ENCODE measurements at regions not wholly inside any gene's neighbourhood (a gene's known extent, or its start where the extent isn't known, plus 50 kb on each side); places are given as distances from the start of the nearest gene placed in this dataset.

GRCh38 chr15:95874637-95875036 is 455.9 kb upstream of the NR2F2 start:
- no peak for TF ChIP-seq ZNF114 (CRISPR knock-in tag; IDR thresholded peaks at IDR 0.05)
- no peak for TF ChIP-seq REST (IDR thresholded peaks at IDR 0.05; ENCODE audit: unreplicated experiment)
- TF ChIP-seq ETS1 (IDR thresholded peaks at IDR 0.05) = no peak
- TF ChIP-seq EZH2 (IDR thresholded peaks at IDR 0.05; ENCODE audit: low read depth, unreplicated experiment) = no peak
- no peak for TF ChIP-seq STAT1 (IDR thresholded peaks at IDR 0.05; ENCODE audit: unreplicated experiment)
- H3K79me2 ChIP-seq (replicated peaks; ENCODE audit: insufficient read depth) = no peaks in the 10 kb centered on the region
- no peaks in the 10 kb centered on the region for H3K9me3 Mint-ChIP-seq
- H3K4me3 Mint-ChIP-seq = no peak overlapping the region
- H3K27me3 Mint-ChIP-seq (ENCODE audit: insufficient read depth, low read depth, poor library complexity) = peaks cover 4% of the 10 kb centered on the region
- H3K27me3 ChIP-seq (ENCODE audit: insufficient read depth) = no peaks in the 10 kb centered on the region
- no peaks in the 10 kb centered on the region for H4K20me1 ChIP-seq (replicated peaks; ENCODE audit: insufficient read depth)
- 0 out of 2 replicates have a peak, but pooled peaks cover 3% of the 10 kb centered on the region for H3K9me2 ChIP-seq (ENCODE audit: insufficient read depth)
- H3K4me2 ChIP-seq = peak overlapping the region; percentile 9; the same call in 1 of the 2 replicates
- H3K27ac Mint-ChIP-seq = peak overlapping the region; percentile 10; the same call in 1 of the 2 replicates
- H2AFZ ChIP-seq = no peak overlapping the region
- H3K4me1 Mint-ChIP-seq = peaks cover 16% of the 10 kb centered on the region
- H3K36me3 Mint-ChIP-seq (ENCODE audit: low read depth) = no peaks in the 10 kb centered on the region
- H3K36me3 ChIP-seq (ENCODE audit: insufficient read depth) = no peaks in the 10 kb centered on the region
- ATAC-seq (no peak), DNase-seq (ENCODE audit: low spot score) (no peak)
- H3F3A ChIP-seq (replicated peaks; ENCODE audit: low read depth) = no peaks in the 10 kb centered on the region
- H3K4me3 ChIP-seq = no peak overlapping the region
- H3K27ac ChIP-seq (ENCODE audit: low read depth) = no peak overlapping the region
- H3K4me1 ChIP-seq (ENCODE audit: insufficient read depth) = peaks cover 18% of the 10 kb centered on the region

GRCh38 chr15:95875121-95875643 is 455.3 kb upstream of the NR2F2 start:
- no peak for DNase-seq (ENCODE audit: low spot score)
- H3K27me3 ChIP-seq (ENCODE audit: insufficient read depth) = no peaks in the 10 kb centered on the region
- H2AFZ ChIP-seq = no peak overlapping the region
- H3K27ac ChIP-seq (ENCODE audit: low read depth) = no peak overlapping the region
- H3K27me3 Mint-ChIP-seq (ENCODE audit: insufficient read depth, low read depth, poor library complexity) = peaks cover 4% of the 10 kb centered on the region
- H3F3A ChIP-seq (replicated peaks; ENCODE audit: low read depth) = no peaks in the 10 kb centered on the region
- H4K20me1 ChIP-seq (replicated peaks; ENCODE audit: insufficient read depth) = no peaks in the 10 kb centered on the region
- H3K4me3 Mint-ChIP-seq = no peak overlapping the region
- H3K36me3 ChIP-seq (ENCODE audit: insufficient read depth) = no peaks in the 10 kb centered on the region
- H3K27ac Mint-ChIP-seq = peak overlapping the region; percentile 10; the same call in 1 of the 2 replicates
- H3K9me3 Mint-ChIP-seq = no peaks in the 10 kb centered on the region
- H3K4me1 Mint-ChIP-seq = peaks cover 18% of the 10 kb centered on the region
- peaks cover 18% of the 10 kb centered on the region for H3K4me1 ChIP-seq (ENCODE audit: insufficient read depth)
- H3K79me2 ChIP-seq (replicated peaks; ENCODE audit: insufficient read depth) = no peaks in the 10 kb centered on the region
- 0 out of 2 replicates have a peak, but pooled peaks cover 3% of the 10 kb centered on the region for H3K9me2 ChIP-seq (ENCODE audit: insufficient read depth)
- ATAC-seq = no peak
- H3K4me2 ChIP-seq = peak overlapping the region; percentile 9; the same call in 1 of the 2 replicates
- H3K4me3 ChIP-seq = no peak overlapping the region
- H3K36me3 Mint-ChIP-seq (ENCODE audit: low read depth) = no peaks in the 10 kb centered on the region
- TF ChIP-seq ZNF331 (CRISPR knock-in tag; IDR thresholded peaks at IDR 0.05; ENCODE audit: low read depth) (no peak), ZNF114 (CRISPR knock-in tag; IDR thresholded peaks at IDR 0.05) (no peak), ETS1 (IDR thresholded peaks at IDR 0.05) (no peak), STAT1 (IDR thresholded peaks at IDR 0.05; ENCODE audit: unreplicated experiment) (no peak), REST (IDR thresholded peaks at IDR 0.05; ENCODE audit: unreplicated experiment) (no peak), JUNB (IDR thresholded peaks at IDR 0.05; ENCODE audit: unreplicated experiment) (no peak), NANOG (IDR thresholded peaks at IDR 0.05; ENCODE audit: borderline replicate concordance) (no peak), CREB1 (CRISPR knock-in tag; IDR thresholded peaks at IDR 0.05; ENCODE audit: low read depth) (no peak), EZH2phosphoT487 (IDR thresholded peaks at IDR 0.05; ENCODE audit: unreplicated experiment) (no peak)
